Cardiac muscle cell (in vitro differentiated cells and primary cell): ENCODE measurements at regions not wholly inside any gene's neighbourhood (a gene's known extent, or its start where the extent isn't known, plus 50 kb on each side); places are given as distances from the start of the nearest gene placed in this dataset.

ENCODE experiments used
- DNase-seq, 2 donors: peaks; one replicate each; pipeline versions ENCODE4 v3.0.0 to v3.0.0-alpha.2; 2010 to 2017; ENCODE audit warnings: low read depth in 1 of 2, low spot score in 1 of 2
- H3K27ac ChIP-seq: fragments of 200-600 bp; sonication (generic); 2 replicates; pipeline ENCODE4 v1.5.1; 2016
- H3K27me3 ChIP-seq: fragments of 200-600 bp; sonication (generic); 2 replicates; pipeline ENCODE4 v1.6.0; 2016; ENCODE audit warnings: control low read depth
- H3K36me3 ChIP-seq: fragments of 200-600 bp; sonication (generic); 2 replicates; pipeline ENCODE4 v1.5.1; 2016; ENCODE audit warnings: control low read depth
- H3K4me1 ChIP-seq: fragments of 200-600 bp; sonication (generic); 2 replicates; pipeline ENCODE4 v1.8.1; 2017; ENCODE audit warnings: low read depth, mild to moderate bottlenecking, mixed run types
- H3K4me3 ChIP-seq: fragments of 200-600 bp; sonication (generic); 2 replicates; pipeline ENCODE4 v1.5.1; 2016; ENCODE audit warnings: mild to moderate bottlenecking
- H3K9me3 ChIP-seq: fragments of 200-600 bp; sonication (generic); 2 replicates; pipeline ENCODE4 v1.5.1; 2017; ENCODE audit warnings: low read depth, mild to moderate bottlenecking, control low read depth
- TF ChIP-seq, protein P1 (sequence below): IDR thresholded peaks from 2 replicates; pipeline ENCODE4 v1.5.1; 2012; ENCODE audit warnings: low read depth, mild to moderate bottlenecking, low read length

GRCh38 chr10:4371691-4372295 is 454.2 kb upstream of the AKR1E2 start:
- no peaks in the 10 kb centered on the region for H3K9me3 ChIP-seq
- H3K4me1 ChIP-seq, result no peaks in the 10 kb centered on the region
- TF ChIP-seq, protein P1, sequence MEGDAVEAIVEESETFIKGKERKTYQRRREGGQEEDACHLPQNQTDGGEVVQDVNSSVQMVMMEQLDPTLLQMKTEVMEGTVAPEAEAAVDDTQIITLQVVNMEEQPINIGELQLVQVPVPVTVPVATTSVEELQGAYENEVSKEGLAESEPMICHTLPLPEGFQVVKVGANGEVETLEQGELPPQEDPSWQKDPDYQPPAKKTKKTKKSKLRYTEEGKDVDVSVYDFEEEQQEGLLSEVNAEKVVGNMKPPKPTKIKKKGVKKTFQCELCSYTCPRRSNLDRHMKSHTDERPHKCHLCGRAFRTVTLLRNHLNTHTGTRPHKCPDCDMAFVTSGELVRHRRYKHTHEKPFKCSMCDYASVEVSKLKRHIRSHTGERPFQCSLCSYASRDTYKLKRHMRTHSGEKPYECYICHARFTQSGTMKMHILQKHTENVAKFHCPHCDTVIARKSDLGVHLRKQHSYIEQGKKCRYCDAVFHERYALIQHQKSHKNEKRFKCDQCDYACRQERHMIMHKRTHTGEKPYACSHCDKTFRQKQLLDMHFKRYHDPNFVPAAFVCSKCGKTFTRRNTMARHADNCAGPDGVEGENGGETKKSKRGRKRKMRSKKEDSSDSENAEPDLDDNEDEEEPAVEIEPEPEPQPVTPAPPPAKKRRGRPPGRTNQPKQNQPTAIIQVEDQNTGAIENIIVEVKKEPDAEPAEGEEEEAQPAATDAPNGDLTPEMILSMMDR, result no peak
- no peak overlapping the region for H3K4me3 ChIP-seq
- H3K27ac ChIP-seq, result no peak overlapping the region
- no peaks in the 10 kb centered on the region for H3K36me3 ChIP-seq
- DNase-seq, result no peak
- peaks cover 3% of the 10 kb centered on the region for H3K27me3 ChIP-seq

GRCh38 chr10:4370376-4370775 is 455.6 kb upstream of the AKR1E2 start:
- H3K4me1 ChIP-seq, result no peaks in the 10 kb centered on the region

GRCh38 chr10:4361581-4361980 is 464.4 kb upstream of the AKR1E2 start:
- no peaks in the 10 kb centered on the region for H3K27me3 ChIP-seq
- H3K27ac ChIP-seq, result no peak overlapping the region
- TF ChIP-seq, protein P1, result no peak
- H3K4me1 ChIP-seq, result no peaks in the 10 kb centered on the region
- H3K4me3 ChIP-seq, result no peak overlapping the region
- H3K36me3 ChIP-seq, result no peaks in the 10 kb centered on the region
- no peak for DNase-seq
- H3K9me3 ChIP-seq, result no peaks in the 10 kb centered on the region

More at GRCh38 chr10:4370376-4370775, 455.6 kb upstream of the AKR1E2 start:
- Histone ChIP-seq H3K36me3 (no peaks in the 10 kb centered on the region), H3K4me3 (no peak overlapping the region), H3K27me3 (peaks cover 3% of the 10 kb centered on the region), H3K9me3 (no peaks in the 10 kb centered on the region), H3K27ac (no peak overlapping the region)
- TF ChIP-seq, protein P1, result no peak
- peak in 1 of 2 donors; percentile 20 for DNase-seq

- Histone ChIP-seq H3K9me3 (no peaks in the 10 kb centered on the region), H3K4me3 (no peak overlapping the region), H3K27ac (no peak overlapping the region), H3K36me3 (no peaks in the 10 kb centered on the region), H3K27me3 (no peaks in the 10 kb centered on the region), H3K4me1 (peaks cover 5% of the 10 kb centered on the region)
- TF ChIP-seq, protein P1, result no peak
- DNase-seq, result peak in 1 of 2 donors; percentile 59
Observed at GRCh38 chr10:4359003-4359402, 467.0 kb upstream of the AKR1E2 start.

DNA sequence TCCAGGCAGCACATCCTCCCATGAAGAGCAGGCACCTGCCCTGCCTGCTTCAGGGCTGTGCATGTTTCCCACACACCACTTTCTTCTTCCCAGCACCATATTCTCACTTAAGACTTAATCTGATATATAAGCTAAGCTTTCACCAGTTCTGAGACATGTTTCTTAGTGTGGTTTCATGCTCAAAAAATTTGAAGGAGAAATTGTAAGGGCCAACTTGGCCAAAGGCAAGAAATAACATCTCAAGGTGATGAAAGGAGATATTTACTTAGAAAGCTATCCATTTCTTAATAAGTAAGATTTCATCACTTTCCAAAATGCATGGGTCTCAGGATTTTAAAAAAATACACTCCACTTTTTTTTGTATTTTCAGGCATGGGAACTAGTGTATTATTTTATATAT is 468.1 kb upstream of the AKR1E2 start:
- H3K9me3 ChIP-seq, result no peaks in the 10 kb centered on the region
- H3K27me3 ChIP-seq, result no peaks in the 10 kb centered on the region
- peaks cover 5% of the 10 kb centered on the region for H3K4me1 ChIP-seq
- TF ChIP-seq, protein P1, result no peak
- no peaks in the 10 kb centered on the region for H3K36me3 ChIP-seq
- H3K4me3 ChIP-seq, result no peak overlapping the region
- DNase-seq, result no peak
- no peak overlapping the region for H3K27ac ChIP-seq
